Fibroblast of mammary gland (primary cell): ENCODE measurements at regions not wholly inside any gene's neighbourhood (a gene's known extent, or its start where the extent isn't known, plus 50 kb on each side); places are given as distances from the start of the nearest gene placed in this dataset.
A peak's percentile ranks its signal among the peaks of the same experiment; 100 is the strongest.

Source experiments
- DNase-seq: peaks from one replicate; pipeline ENCODE4 v3.0.0-alpha.2; 2010; ENCODE audit warnings: low read depth
- H3K4me3 ChIP-seq: 2 replicates; pipeline ENCODE4 v1.5.1; 2011; ENCODE audit warnings: low read depth, mild to moderate bottlenecking, low read length, moderate library complexity; ENCODE audit not compliant: control insufficient read depth
- TF ChIP-seq, protein P1 (sequence below): conservative IDR thresholded peaks from 2 replicates; pipeline ENCODE4 v1.5.1; 2011; ENCODE audit warnings: low read depth, low read length, inconsistent platforms; ENCODE audit not compliant: control insufficient read depth, insufficient read depth

DNA sequence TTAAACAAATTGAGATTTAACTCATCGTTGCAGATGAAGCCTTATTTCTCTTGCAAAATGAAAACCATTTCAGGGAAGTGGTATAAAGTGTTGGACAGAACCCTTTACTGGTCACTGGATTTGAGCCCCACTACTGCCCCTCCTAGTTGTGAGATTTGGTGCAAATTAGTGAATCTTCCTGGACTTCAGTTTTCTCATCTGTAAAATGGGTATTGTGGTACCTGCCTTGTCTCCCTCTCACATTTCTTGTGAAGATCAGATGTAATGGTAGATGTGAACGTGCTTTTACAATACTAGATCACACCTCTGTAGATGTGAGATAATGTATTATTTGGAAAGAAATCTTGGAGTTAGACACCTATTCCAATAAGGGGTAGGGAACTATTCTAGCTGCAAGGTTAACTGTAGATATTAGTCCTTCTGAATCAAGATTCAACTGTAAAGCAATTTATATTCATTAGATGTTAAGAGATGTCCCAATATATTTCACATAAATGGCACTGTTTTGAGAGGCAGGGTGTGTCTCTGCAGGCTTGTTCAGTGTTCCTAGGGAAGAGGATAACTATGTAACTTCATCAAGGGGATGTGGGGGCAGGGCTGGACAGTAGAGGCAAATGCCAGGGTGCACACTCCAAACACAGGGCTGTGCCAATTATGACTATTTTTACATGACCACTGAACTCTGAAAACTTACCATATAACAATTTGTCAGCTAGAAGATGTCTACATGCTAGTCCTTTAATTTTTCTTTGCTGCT, 112.4 kb upstream of the PFN2 start:
- DNase-seq = no peak
- H3K4me3 ChIP-seq = peak overlapping the region; percentile 17
- TF ChIP-seq, protein P1, sequence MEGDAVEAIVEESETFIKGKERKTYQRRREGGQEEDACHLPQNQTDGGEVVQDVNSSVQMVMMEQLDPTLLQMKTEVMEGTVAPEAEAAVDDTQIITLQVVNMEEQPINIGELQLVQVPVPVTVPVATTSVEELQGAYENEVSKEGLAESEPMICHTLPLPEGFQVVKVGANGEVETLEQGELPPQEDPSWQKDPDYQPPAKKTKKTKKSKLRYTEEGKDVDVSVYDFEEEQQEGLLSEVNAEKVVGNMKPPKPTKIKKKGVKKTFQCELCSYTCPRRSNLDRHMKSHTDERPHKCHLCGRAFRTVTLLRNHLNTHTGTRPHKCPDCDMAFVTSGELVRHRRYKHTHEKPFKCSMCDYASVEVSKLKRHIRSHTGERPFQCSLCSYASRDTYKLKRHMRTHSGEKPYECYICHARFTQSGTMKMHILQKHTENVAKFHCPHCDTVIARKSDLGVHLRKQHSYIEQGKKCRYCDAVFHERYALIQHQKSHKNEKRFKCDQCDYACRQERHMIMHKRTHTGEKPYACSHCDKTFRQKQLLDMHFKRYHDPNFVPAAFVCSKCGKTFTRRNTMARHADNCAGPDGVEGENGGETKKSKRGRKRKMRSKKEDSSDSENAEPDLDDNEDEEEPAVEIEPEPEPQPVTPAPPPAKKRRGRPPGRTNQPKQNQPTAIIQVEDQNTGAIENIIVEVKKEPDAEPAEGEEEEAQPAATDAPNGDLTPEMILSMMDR = no peak

DNA sequence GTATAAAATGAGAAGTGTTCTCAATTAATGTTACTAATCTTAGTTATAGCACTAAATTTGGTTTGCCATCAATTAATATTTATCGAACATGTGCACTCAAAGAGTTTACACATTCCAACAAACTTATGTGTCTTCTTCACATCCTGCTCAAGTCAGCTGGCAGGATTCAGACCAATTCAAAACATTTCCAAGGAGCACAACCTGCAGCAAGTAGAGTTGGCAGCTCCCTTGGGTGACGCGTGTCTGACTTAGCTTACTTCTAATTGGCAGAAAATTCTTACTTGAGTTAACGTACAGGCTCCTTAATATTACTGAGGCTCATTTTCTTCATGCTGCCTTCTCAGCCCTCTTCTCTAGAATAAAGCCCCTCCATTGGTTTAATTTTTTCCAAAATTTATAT, 110.4 kb upstream of the PFN2 start:
- no peak overlapping the region for H3K4me3 ChIP-seq
- peak; percentile 84 for DNase-seq
- TF ChIP-seq, protein P1 = no peak

DNA sequence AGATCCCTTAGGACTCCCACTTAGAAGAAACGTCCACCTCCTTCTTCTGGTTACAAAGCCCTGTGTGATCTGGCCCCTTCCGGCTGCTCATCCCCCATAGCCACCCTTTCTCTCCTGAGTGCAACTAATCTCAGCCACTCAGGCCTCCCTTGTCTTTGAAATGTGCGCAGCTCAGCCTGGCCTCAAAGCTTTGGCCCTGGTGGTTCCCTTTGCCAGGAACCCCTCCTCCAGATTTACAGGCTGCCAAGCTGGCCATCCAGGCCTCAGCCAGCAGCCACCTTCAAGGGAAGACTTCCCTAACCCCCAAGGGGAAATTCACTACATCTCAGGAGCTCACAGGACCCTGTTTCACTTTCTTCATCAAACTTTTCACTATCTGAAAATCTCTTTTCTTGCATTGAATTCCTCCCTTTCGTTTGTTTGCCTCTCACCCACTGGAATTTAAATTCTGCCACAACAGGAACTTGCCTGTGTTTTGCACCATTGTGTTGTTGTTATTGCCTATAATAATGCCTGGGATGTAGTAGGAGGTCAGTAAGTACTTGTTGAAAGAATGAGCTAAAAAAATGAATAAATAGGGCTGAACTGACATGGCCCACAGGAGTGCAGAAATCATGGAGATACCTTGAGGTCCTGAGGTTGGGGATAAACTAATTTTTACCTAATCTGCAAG, 109.5 kb upstream of the PFN2 start:
- TF ChIP-seq, protein P1 = no peak
- DNase-seq = no peak
- no peak overlapping the region for H3K4me3 ChIP-seq

DNA sequence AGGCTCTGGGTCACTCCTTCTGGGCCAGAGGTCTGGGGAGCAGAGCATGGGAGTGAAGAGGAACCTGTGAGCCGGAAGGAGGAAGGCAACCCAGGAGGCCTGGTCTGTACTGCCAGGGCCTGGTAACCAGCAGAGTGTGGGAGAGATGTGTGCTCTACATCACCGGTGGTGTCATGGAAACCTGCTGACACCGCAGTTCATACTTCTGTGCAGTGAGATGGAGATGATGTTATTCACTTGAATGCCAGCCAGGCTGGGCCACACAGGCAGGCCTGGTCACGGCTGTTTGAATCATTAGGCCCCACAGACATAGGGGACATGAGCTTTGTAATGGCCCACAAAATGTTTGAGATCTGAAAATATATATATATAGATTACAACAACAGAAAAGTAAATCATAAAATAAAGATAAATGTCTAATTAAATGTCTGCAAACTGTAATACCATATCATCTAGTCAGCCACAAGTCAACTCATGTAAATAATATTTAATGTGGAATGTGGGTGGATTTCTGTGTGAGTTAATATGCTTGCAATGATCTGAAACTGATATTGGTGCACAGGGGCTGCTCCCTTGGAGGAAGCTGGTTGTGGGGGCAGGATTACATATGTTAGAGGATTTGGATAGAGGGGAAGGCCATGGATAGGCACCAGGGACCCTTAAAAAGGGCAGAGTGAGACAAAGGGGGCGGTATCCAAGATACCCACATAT, 108.5 kb upstream of the PFN2 start:
- DNase-seq = peak; percentile 93
- TF ChIP-seq, protein P1 = no peak

DNA sequence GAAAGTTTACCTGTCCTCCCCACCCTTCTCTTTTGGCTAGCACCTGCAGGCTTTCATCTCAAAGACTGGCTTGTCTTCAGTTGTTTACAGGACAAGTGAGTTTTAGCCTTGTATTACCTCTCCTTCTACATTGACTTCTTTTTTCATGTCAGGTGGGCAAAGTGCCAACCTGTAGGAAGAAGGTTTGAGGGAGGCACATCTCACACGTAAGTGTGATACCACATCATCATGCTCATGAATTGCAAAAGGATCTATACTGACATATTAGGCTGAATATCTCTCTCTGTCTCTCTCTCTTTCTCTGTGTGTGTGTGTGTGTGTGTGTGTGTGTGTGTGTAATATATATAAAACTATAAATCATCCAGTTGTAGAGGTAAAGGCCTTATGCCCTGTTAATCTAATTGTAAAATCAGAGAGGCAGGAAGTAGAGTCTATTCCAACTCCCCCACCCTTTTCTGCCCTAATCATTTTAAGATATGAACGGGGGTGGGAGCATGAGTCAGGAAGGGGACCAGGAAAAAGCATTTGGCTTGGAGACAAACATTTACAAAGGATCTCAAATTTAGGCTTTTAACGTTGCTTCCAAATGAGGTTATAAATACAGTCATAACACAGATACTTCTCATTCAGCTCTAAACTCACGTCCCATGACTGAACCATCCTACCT, 107.0 kb upstream of the PFN2 start:
- no peak overlapping the region for H3K4me3 ChIP-seq
- TF ChIP-seq, protein P1 = no peak
- DNase-seq = peak; percentile 68

More for the DNA sequence above, 108.5 kb upstream of the PFN2 start:
- no peak overlapping the region for H3K4me3 ChIP-seq

DNA sequence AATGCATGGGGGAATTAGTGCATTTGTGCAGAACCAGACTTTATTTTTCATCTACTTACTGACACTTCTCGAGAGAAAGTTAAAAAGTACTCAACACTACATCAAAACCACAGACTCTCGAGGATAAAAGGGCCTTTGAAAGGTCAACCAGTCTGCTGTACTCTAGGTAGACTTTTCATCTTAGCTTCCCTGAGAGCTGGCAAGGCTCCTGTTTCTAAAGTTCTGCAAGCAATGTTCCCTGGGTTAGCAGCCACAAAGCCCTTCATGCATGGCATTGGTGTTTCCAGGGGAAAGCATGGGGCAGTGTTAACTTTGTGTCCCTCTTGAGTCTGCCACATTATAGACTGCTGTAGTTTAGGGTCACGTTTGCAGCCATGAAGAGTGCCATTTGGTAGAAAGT, 106.4 kb upstream of the PFN2 start:
- no peak overlapping the region for H3K4me3 ChIP-seq
- DNase-seq = no peak
- TF ChIP-seq, protein P1 = no peak
